Caco-2 (cell line): ENCODE measurements at regions not wholly inside any gene's neighbourhood (a gene's known extent, or its start where the extent isn't known, plus 50 kb on each side); places are given as distances from the start of the nearest gene placed in this dataset.

Source experiments
- BruUV-seq: library from RNA; stranded (reverse); fragments of 400-500 nt; replicated peaks from 2 replicates; lab custom pipeline; 2021; lab: Mats Ljungman, UMichigan
- CTCF ChIA-PET: fragments of 300-600 bp; sonication (Branson Sonifier 250); formaldehyde crosslinking; loops from one replicate; lab custom pipeline; 2022; ENCODE audit warnings: antibody characterized with exemption; lab: Charles Lee
- POLR2A ChIA-PET: fragments of 300-600 bp; sonication (Branson Sonifier 250); formaldehyde crosslinking; loops from one replicate; lab custom pipeline; 2022; ENCODE audit warnings: antibody characterized with exemption; lab: Charles Lee
- DNase-seq, 2 experiments: peaks; one replicate each; pipeline versions ENCODE4 v3.0.0 to v3.0.0-alpha.2; 2020 to 2022
- H3K27me3 ChIP-seq: replicated peaks from 2 replicates; pipeline ENCODE4 v1.6.0; 2011; ENCODE audit warnings: low read length; ENCODE audit not compliant: control insufficient read depth, insufficient read depth
- H3K36me3 ChIP-seq: 2 replicates; pipeline ENCODE4 v1.5.1; 2011; ENCODE audit warnings: low read length; ENCODE audit not compliant: control insufficient read depth, insufficient read depth
- H3K4me1 ChIP-seq: fragments of 250-450 bp; sonication (Bioruptor Pico); 2 replicates; pipeline ENCODE4 v1.5.1; 2020; ENCODE audit warnings: mild to moderate bottlenecking
- H3K4me3 ChIP-seq: 2 replicates; pipeline ENCODE4 v1.5.1; 2011; ENCODE audit warnings: low read depth, mild to moderate bottlenecking, control low read depth, low read length
- H3K9me3 ChIP-seq: fragments of 250-450 bp; sonication (Bioruptor Pico); 2 replicates; pipeline ENCODE4 v1.5.1; 2020; ENCODE audit warnings: mild to moderate bottlenecking, moderate library complexity
- H3K27ac Mint-ChIP-seq: one replicate; pipeline ENCODE4 v1.8.0; 2022; ENCODE audit warnings: mixed read lengths; ENCODE audit not compliant: unreplicated experiment
- H3K27me3 Mint-ChIP-seq: one replicate; pipeline ENCODE4 v1.8.0; 2022; ENCODE audit warnings: mixed read lengths; ENCODE audit not compliant: insufficient read depth, unreplicated experiment
- H3K36me3 Mint-ChIP-seq: one replicate; pipeline ENCODE4 v1.8.0; 2022; ENCODE audit warnings: mild to moderate bottlenecking, mixed read lengths; ENCODE audit not compliant: insufficient read depth, unreplicated experiment
- H3K4me1 Mint-ChIP-seq: one replicate; pipeline ENCODE4 v1.8.0; 2022; ENCODE audit warnings: low read depth, mixed read lengths; ENCODE audit not compliant: unreplicated experiment
- H3K4me3 Mint-ChIP-seq: one replicate; pipeline ENCODE4 v1.8.0; 2022; ENCODE audit warnings: mild to moderate bottlenecking, moderate library complexity, mixed read lengths; ENCODE audit not compliant: unreplicated experiment
- H3K9me3 Mint-ChIP-seq: one replicate; pipeline ENCODE4 v1.8.0; 2022; ENCODE audit warnings: mixed read lengths; ENCODE audit not compliant: unreplicated experiment
- CTCF ChIP-seq, 2 experiments: fragments of 200-600 bp in 1 of 2; IDR thresholded peaks; 1 replicate in 1 of 2; 2 replicates in 1 of 2; pipeline versions ENCODE4 v1.5.1 to v1.8.0; 2011 to 2022; ENCODE audit warnings: antibody characterized with exemption in 1 of 2, control low read depth in 1 of 2, inconsistent platforms in 1 of 2, low read depth in 1 of 2, low read length in 1 of 2, mild to moderate bottlenecking in 1 of 2, moderate library complexity in 1 of 2; ENCODE audit not compliant: insufficient read depth in 1 of 2, severe bottlenecking in 1 of 2, unreplicated experiment in 1 of 2
- intact Hi-C: fragments of 100-400 bp; cut with micrococcal nuclease; formaldehyde crosslinking; loops from one replicate; pipeline ENCODE4 v1.10.0; 2022; ENCODE audit not compliant: unreplicated experiment

- no TSS peak for BruUV-seq
- no peak for DNase-seq
- POLR2A ChIA-PET, result no interaction called here
- Histone ChIP-seq H3K4me1 (no peaks in the 10 kb centered on the region), H3K4me3 (no peak overlapping the region), H3K9me3 (no peaks in the 10 kb centered on the region), H3K27me3 (no peaks in the 10 kb centered on the region), H3K36me3 (no peaks in the 10 kb centered on the region)
- Mint-ChIP-seq H3K27me3 (peaks cover 4% of the 10 kb centered on the region), H3K9me3 (no peaks in the 10 kb centered on the region), H3K27ac (no peak overlapping the region), H3K4me1 (no peaks in the 10 kb centered on the region), H3K4me3 (no peak overlapping the region), H3K36me3 (no peaks in the 10 kb centered on the region)
- CTCF ChIA-PET, result no interaction called here
- intact Hi-C loops, result no loop called here
- no peak for TF ChIP-seq CTCF (IDR thresholded peaks at IDR 0.05; ENCODE audit: insufficient read depth in 1 of 2, low read depth in 1 of 2, low read length in 1 of 2, severe bottlenecking in 1 of 2, unreplicated experiment in 1 of 2)
These were observed 907.1 kb downstream of the RPA4 start for GRCh38 chrX:97790850-97791249.

- Histone ChIP-seq H3K36me3 (no peaks in the 10 kb centered on the region), H3K4me1 (no peaks in the 10 kb centered on the region), H3K9me3 (no peaks in the 10 kb centered on the region), H3K27me3 (no peaks in the 10 kb centered on the region), H3K4me3 (no peak overlapping the region)
- no TSS peak for BruUV-seq
- intact Hi-C loops, result no loop called here
- Mint-ChIP-seq H3K9me3 (no peaks in the 10 kb centered on the region), H3K27me3 (peaks cover 4% of the 10 kb centered on the region), H3K27ac (no peak overlapping the region), H3K4me1 (no peaks in the 10 kb centered on the region), H3K4me3 (no peak overlapping the region), H3K36me3 (no peaks in the 10 kb centered on the region)
- TF ChIP-seq CTCF (IDR thresholded peaks at IDR 0.05; ENCODE audit: insufficient read depth in 1 of 2, low read depth in 1 of 2, low read length in 1 of 2, severe bottlenecking in 1 of 2, unreplicated experiment in 1 of 2), result no peak
- CTCF ChIA-PET, result no interaction called here
- DNase-seq, result no peak
- POLR2A ChIA-PET, result no interaction called here
These were observed 913.4 kb downstream of the RPA4 start for GRCh38 chrX:97797076-97797475.

DNA sequence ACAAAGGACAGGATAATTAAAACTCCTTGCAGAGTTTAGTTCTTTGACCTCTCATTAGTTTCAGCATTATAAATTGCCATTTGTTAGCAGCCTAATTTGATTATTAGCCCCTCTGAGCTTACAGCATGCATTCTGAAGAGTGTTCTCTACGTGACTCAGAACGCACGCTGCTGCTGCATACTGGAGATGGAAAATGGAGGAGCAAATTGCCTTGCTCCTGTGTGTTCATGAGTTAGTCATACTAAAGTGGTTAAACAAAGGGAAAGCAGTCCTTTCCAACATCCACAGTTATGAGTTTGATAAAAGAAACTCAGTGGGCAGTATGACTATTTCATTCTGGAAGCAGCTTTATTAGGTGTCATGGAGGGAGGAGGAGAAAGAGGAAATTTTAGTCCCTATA is 922.5 kb downstream of the RPA4 start:
- Histone ChIP-seq H3K36me3 (no peaks in the 10 kb centered on the region), H3K9me3 (no peaks in the 10 kb centered on the region), H3K27me3 (no peaks in the 10 kb centered on the region), H3K4me3 (no peak overlapping the region), H3K4me1 (no peaks in the 10 kb centered on the region)
- H3K4me3 Mint-ChIP-seq, result no peak overlapping the region
- TF ChIP-seq CTCF (IDR thresholded peaks at IDR 0.05; ENCODE audit: insufficient read depth in 1 of 2, low read depth in 1 of 2, low read length in 1 of 2, severe bottlenecking in 1 of 2, unreplicated experiment in 1 of 2), result no peak
- CTCF ChIA-PET, result no interaction called here
- intact Hi-C loops, result no loop called here
- H3K27ac Mint-ChIP-seq, result no peak overlapping the region
- no peaks in the 10 kb centered on the region for H3K9me3 Mint-ChIP-seq
- no peaks in the 10 kb centered on the region for H3K4me1 Mint-ChIP-seq
- no TSS peak for BruUV-seq
- no peaks in the 10 kb centered on the region for H3K36me3 Mint-ChIP-seq
- no peaks in the 10 kb centered on the region for H3K27me3 Mint-ChIP-seq
- DNase-seq, result no peak
- POLR2A ChIA-PET, result no interaction called here
